GM21786 (cell line): ENCODE measurements at regions not wholly inside any gene's neighbourhood (a gene's known extent, or its start where the extent isn't known, plus 50 kb on each side); places are given as distances from the start of the nearest gene placed in this dataset.
A peak's percentile ranks its signal among the peaks of the same experiment; 100 is the strongest.

Experiments used
- ATAC-seq: cut with Tn5 transposase; IDR thresholded peaks from one replicate; pipeline ENCODE4 v1.9.1; 2021; ENCODE audit not compliant: unreplicated experiment

DNA sequence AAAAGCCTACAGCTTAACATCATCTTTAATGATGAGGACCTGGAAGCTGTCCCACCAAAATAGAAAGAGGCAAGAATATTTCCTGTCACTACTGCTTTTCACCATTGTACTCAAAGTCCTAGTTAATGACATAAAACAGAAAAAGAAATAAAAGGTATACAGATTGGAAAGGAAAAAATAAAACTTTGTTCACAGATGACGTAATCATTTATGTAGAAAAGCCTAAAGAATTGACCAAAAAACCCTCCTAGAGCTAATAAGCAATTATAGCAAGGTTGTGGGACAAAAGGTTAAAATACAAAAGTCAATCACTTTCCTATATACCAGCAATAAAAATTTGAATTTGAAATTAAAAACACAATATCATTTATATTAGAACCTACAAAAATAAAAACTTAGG is 97.2 kb upstream of the MDGA2 start:
- ATAC-seq: no peak

DNA sequence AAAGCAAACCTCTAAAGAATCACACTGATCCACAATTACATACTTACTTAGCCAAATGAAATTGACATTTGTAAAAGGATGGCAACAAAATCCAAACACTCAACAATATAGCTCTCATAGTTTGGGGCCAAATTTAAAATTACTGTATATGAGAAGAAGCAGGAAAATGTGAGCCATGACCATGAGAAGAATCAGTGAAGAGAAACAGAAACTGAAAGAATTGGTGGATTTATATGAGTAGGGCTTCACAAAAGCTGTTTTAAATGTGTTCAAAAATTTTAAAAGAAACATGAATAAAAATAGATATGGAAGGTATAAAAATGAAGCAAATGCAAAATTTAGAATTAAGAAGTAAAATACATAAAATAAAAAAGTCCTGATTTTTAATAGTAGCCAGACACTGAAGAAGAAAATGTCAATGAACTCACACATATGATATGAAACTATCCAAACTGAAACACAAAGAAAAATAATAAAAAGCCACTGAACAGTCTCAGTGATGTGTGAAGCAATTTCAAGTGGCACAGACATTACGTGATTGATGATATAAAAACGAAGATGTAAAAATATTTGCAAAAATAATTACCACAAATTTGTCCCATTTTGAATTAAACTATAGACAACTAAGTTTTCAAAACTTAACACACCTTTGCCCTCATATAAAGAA is 87.9 kb upstream of the MDGA2 start:
- peak; percentile 69 for ATAC-seq

DNA sequence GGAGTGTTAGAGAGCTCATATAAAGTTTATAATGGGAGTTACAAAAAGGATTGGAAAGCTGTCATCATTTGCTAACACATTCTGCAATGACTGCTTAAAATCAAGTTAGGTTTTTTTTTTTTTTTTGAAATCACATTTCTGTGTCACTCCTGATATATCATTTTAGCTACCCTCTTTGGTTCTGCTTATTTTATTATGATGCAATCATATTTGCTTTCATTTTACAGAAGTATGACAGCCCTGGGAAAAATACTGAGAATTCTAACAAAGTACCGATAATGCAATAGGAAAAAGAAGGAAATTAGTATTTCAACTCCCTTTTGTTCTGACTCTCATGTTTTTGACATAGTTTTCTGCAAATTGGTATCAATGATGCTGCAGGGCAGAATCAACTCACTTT is 71.6 kb upstream of the MDGA2 start:
- no peak for ATAC-seq

DNA sequence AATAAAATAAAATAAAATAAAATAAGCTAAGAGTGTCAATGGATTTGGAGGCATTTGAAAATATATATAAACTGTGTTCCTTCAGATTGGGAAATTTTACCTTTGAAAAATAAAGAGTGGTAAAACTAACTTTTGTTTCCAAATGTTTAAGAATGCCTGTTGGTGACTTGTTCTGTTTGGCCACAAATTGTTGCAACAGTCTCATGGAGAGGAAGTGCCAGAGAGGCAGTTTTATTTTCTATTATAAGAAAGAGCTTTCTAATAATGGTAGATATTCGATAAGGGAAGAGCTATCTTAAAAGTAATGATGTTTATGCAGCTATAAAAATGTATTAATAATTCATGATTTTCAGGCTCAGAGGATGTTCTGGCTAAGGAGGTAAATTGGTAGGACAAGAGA is 68.8 kb upstream of the MDGA2 start:
- no peak for ATAC-seq

DNA sequence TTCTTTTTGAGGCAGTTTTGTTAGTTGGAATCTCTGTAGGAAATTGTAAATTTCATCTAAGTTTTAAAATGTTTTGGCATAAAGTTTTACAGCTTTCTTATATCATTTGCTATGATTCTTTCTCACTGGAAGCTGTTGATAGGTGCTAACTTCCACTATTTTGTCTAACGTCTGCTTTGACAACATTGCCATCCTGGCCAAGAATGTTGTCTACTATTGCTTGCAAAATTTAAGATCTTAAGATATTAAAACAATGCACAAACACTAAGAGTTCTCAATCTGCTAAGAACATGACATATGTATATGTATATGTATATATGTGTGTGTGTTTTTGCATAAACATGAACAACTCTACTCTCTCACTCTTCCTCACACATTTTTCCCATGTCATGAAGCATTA is 64.1 kb upstream of the MDGA2 start:
- ATAC-seq: no peak

DNA sequence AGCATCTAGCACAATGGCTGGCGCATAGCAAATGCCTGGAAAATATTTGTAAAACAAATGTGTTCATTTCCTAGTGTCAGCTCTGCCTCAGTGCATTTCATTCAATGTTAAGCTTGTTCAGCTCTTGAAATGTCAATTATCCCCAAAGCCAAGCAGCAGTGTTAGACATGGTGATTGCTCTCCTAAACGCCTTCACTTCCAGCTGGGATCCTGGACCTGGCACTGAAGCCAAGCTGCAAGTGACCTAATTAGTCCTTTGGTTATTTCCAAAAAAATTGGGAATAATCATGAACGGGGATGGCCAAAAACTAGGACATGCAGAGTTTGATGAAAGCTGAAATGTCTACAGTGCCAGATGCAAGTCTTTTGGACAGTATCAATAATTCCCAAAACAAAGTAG is 54.9 kb upstream of the MDGA2 start:
- ATAC-seq: no peak
